Choroid plexus epithelial cell (primary cell): ENCODE measurements at regions not wholly inside any gene's neighbourhood (a gene's known extent, or its start where the extent isn't known, plus 50 kb on each side); places are given as distances from the start of the nearest gene placed in this dataset.

ENCODE experiments used
- DNase-seq: peaks from one replicate; pipeline ENCODE4 v3.0.0-alpha.2; 2010; ENCODE audit warnings: low read depth
- H3K4me3 ChIP-seq: 2 replicates; pipeline ENCODE4 v1.5.1; 2011; ENCODE audit warnings: low read depth, mild to moderate bottlenecking, control low read depth, low read length, moderate library complexity
- TF ChIP-seq, protein P1 (sequence below): conservative IDR thresholded peaks from 2 replicates; pipeline ENCODE4 v1.5.1; 2011; ENCODE audit warnings: low read depth, mild to moderate bottlenecking, control low read depth, inconsistent platforms, low read length, moderate library complexity

DNA sequence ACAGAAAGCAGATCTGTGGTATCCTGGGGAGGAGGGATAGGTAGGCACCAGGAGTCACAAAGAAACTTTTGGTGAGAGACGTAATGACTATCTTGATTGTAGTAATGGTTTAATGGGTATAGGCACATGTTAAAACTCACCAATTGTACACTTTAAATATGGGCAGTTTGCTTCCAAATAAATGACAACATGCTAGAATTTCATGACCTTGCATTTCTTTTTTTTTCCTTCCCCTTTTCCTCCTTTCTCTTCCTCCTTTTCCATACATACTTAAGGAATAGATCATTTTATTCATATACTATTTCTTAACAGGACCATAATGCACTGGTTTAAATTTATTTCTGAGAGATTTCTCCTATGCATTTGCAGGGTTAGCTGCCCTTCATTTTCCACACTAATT, 341.8 kb downstream of the TMEM182 start:
- DNase-seq = no peak
- no peak overlapping the region for H3K4me3 ChIP-seq
- TF ChIP-seq, protein P1, sequence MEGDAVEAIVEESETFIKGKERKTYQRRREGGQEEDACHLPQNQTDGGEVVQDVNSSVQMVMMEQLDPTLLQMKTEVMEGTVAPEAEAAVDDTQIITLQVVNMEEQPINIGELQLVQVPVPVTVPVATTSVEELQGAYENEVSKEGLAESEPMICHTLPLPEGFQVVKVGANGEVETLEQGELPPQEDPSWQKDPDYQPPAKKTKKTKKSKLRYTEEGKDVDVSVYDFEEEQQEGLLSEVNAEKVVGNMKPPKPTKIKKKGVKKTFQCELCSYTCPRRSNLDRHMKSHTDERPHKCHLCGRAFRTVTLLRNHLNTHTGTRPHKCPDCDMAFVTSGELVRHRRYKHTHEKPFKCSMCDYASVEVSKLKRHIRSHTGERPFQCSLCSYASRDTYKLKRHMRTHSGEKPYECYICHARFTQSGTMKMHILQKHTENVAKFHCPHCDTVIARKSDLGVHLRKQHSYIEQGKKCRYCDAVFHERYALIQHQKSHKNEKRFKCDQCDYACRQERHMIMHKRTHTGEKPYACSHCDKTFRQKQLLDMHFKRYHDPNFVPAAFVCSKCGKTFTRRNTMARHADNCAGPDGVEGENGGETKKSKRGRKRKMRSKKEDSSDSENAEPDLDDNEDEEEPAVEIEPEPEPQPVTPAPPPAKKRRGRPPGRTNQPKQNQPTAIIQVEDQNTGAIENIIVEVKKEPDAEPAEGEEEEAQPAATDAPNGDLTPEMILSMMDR = no peak

DNA sequence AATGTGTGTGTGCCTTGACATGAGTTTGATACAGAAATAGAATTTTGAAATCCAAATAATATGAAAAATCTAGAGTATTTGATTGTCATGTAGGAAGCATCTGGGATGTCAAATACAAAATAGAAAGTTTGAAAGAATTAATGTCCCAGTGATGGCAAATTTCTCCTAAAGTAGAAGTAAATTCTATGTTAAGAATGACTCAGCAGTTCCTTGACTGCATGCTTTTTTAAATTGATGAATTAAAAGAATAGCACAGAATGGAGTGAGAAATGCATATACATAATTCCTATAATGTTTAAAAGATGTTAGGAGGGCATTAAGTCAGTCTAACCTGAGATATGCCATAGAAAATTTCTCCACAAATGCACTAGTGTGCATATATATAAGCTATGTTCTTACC, 357.5 kb downstream of the TMEM182 start:
- no peak for DNase-seq
- H3K4me3 ChIP-seq = no peak overlapping the region
- TF ChIP-seq, protein P1 = no peak

DNA sequence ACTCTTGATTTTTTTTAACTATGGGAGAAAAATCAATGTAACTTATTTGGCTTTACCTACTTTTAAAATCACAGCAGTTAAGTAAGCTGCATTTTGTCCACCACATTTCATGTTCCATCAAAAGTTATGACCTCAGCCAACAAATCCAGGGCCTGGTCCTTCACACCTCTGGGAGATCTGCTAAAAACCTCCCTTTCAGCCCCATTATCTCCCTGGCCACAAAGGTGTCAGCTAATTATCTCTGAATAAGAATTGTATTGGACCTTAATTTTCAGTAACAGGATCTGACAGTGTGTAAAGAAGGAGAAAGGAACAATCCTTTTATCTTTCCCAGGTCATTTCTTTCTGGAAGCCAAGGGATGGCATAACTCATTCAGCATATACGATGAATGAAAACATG, 359.3 kb downstream of the TMEM182 start:
- TF ChIP-seq, protein P1 = no peak
- no peak overlapping the region for H3K4me3 ChIP-seq
- no peak for DNase-seq

DNA sequence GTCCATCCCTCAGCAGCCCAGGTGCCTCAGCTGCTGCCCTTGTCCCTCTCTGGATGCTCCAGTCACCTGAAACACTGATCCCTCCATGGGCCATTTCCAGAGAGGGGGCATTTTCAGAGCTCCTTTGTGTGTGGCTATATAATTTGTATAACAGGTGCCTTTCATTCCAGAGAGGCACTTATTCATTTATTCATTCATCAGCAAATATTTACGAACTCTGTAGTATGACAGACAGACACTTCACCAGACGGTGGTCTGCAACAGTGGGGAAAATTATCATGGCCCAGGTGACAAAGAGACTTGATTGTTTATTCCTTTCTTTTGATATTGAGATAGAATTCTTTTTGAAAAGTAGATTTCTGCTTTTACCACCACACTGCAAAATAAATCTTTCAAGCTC, 361.7 kb downstream of the TMEM182 start:
- H3K4me3 ChIP-seq = no peak overlapping the region
- TF ChIP-seq, protein P1 = no peak
- no peak for DNase-seq

DNA sequence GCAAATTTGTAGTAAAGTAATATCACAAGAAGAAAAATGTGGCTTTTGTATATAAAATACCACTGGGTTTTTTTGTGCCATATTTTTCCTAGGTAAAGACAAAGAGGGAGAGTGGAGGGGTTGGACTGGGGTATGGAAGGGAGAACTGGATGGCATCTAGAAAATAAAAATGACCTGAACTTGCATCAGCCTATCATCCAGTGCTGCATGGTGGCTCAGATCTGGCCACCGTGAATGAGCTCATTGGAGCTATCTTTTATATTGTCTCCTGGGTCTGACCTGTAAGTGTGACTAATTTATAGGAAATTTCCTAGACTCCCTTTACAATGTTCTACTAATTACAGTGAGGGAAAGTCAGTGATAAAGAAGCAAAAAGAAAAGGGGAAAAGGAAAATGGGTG, 369.0 kb downstream of the TMEM182 start:
- H3K4me3 ChIP-seq = no peak overlapping the region
- DNase-seq = no peak
- TF ChIP-seq, protein P1 = no peak

DNA sequence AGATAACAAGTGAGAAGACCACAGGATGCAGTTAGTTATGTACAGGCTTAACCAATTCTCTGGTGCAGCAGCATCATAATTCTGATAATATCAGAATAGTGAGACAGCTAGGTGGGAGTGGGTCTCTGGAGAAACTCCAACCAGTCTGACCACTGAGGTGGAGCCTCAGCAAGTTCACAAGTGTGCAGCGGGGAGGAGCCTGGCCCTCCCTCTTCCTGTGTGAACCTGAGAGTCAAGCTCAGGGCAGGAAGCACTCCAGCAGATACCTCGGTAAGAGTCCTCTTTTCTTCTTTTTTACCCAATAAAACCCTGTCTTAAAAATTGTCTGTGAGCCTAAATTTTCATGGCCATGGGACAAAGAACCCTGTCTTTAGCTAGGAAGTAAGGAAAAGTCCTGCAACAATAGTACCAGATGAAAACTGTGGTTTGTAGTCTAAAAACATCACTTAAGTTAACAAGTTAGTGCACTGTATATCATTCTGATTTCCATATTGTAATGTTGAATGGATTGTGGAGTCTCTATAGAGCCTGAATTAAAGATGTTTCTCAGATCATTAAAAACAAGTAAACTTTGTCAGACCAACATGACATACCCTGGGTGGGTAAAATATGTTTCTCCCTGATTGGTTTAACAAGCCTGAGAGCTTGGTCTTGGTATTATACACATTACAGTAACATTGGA, 370.8 kb downstream of the TMEM182 start:
- DNase-seq = no peak

DNA sequence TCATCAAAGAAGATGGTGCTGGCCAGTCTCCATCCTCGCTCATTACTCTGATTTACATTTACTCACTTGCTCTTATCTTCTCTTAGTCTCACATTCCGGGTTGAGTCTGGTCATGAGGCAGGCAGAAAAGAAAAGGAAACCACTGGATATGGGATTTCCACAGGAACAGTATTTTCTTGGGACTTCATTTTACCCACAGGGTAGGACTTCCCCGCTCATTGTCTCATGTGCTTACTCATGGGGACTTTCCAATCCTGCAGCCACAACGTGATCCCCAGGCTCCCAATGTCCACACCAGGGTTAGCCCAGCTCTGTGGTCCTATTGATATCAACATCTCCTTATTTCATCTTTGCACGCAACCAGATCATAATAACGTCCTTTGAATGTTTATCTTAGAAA, 373.8 kb downstream of the TMEM182 start:
- TF ChIP-seq, protein P1 = no peak
- H3K4me3 ChIP-seq = no peak overlapping the region
- no peak for DNase-seq

More for the DNA sequence above, 370.8 kb downstream of the TMEM182 start:
- no peak overlapping the region for H3K4me3 ChIP-seq
- TF ChIP-seq, protein P1 = no peak
